Chondrocyte (in vitro differentiated cells): ENCODE measurements at regions not wholly inside any gene's neighbourhood (a gene's known extent, or its start where the extent isn't known, plus 50 kb on each side); places are given as distances from the start of the nearest gene placed in this dataset.

ENCODE experiments used
- DNase-seq: peaks from one replicate; pipeline ENCODE4 v3.0.0; 2021; ENCODE audit warnings: mixed read lengths, low spot score
- H3K27ac Mint-ChIP-seq: one replicate; pipeline ENCODE4 v1.8.0; 2021; ENCODE audit warnings: mild to moderate bottlenecking, moderate library complexity, mixed read lengths; ENCODE audit not compliant: unreplicated experiment
- H3K27me3 Mint-ChIP-seq: 2 replicates; pipeline ENCODE4 v1.8.0; 2021; ENCODE audit warnings: low read depth, mixed read lengths
- H3K36me3 Mint-ChIP-seq: 2 replicates; pipeline ENCODE4 v1.8.0; 2021; ENCODE audit warnings: low read depth, mixed read lengths
- H3K4me1 Mint-ChIP-seq: 2 replicates; pipeline ENCODE4 v1.8.0; 2021; ENCODE audit warnings: low read depth, mild to moderate bottlenecking, mixed read lengths
- H3K4me3 Mint-ChIP-seq: one replicate; pipeline ENCODE4 v1.8.0; 2021; ENCODE audit warnings: mild to moderate bottlenecking, moderate library complexity, mixed read lengths; ENCODE audit not compliant: unreplicated experiment
- H3K9me3 Mint-ChIP-seq: 2 replicates; pipeline ENCODE4 v1.8.0; 2021; ENCODE audit warnings: low read depth, mixed read lengths
- CTCF ChIP-seq: fragments of 200-600 bp; sonication (generic); IDR thresholded peaks from 2 replicates; pipeline ENCODE4 v1.5.0; 2021; ENCODE audit warnings: antibody characterized with exemption, mild to moderate bottlenecking, moderate library complexity

- H3K4me1 Mint-ChIP-seq, result no peaks in the 10 kb centered on the region
- DNase-seq, result no peak
- TF ChIP-seq CTCF, result no peak
- H3K9me3 Mint-ChIP-seq, result peaks cover 12% of the 10 kb centered on the region
- H3K4me3 Mint-ChIP-seq, result no peak overlapping the region
- no peaks in the 10 kb centered on the region for H3K27me3 Mint-ChIP-seq
- H3K27ac Mint-ChIP-seq, result no peak overlapping the region
- peaks cover 2% of the 10 kb centered on the region for H3K36me3 Mint-ChIP-seq
Observed at GRCh38 chr11:76279038-76279437, 72.7 kb upstream of the WNT11 start.

GRCh38 chr11:76278526-76278925, 72.2 kb upstream of the WNT11 start:
- no peak for DNase-seq
- Mint-ChIP-seq H3K27me3 (no peaks in the 10 kb centered on the region), H3K27ac (no peak overlapping the region), H3K4me3 (no peak overlapping the region), H3K4me1 (no peaks in the 10 kb centered on the region), H3K9me3 (peaks cover 16% of the 10 kb centered on the region), H3K36me3 (peaks cover 2% of the 10 kb centered on the region)
- TF ChIP-seq CTCF, result no peak

GRCh38 chr11:76277298-76278175, 71.2 kb upstream of the WNT11 start:
- H3K4me3 Mint-ChIP-seq, result no peak overlapping the region
- no peak for DNase-seq
- peaks cover 16% of the 10 kb centered on the region for H3K9me3 Mint-ChIP-seq
- H3K27ac Mint-ChIP-seq, result no peak overlapping the region
- H3K27me3 Mint-ChIP-seq, result no peaks in the 10 kb centered on the region
- H3K4me1 Mint-ChIP-seq, result no peaks in the 10 kb centered on the region
- TF ChIP-seq CTCF, result no peak
- peaks cover 2% of the 10 kb centered on the region for H3K36me3 Mint-ChIP-seq

- no peak for DNase-seq
- Mint-ChIP-seq H3K36me3 (peaks cover 2% of the 10 kb centered on the region), H3K27me3 (no peaks in the 10 kb centered on the region), H3K27ac (no peak overlapping the region), H3K9me3 (peaks cover 16% of the 10 kb centered on the region), H3K4me1 (no peaks in the 10 kb centered on the region), H3K4me3 (no peak overlapping the region)
- no peak for TF ChIP-seq CTCF
Observed at GRCh38 chr11:76276781-76277155, 70.5 kb upstream of the WNT11 start.

- no peak overlapping the region for H3K27ac Mint-ChIP-seq
- H3K9me3 Mint-ChIP-seq, result peaks cover 16% of the 10 kb centered on the region
- H3K4me1 Mint-ChIP-seq, result no peaks in the 10 kb centered on the region
- no peaks in the 10 kb centered on the region for H3K27me3 Mint-ChIP-seq
- no peak for DNase-seq
- H3K36me3 Mint-ChIP-seq, result peaks cover 2% of the 10 kb centered on the region
- H3K4me3 Mint-ChIP-seq, result no peak overlapping the region
- no peak for TF ChIP-seq CTCF
Observed at GRCh38 chr11:76276046-76276780, 69.9 kb upstream of the WNT11 start.
